Loucy (cell line): ENCODE measurements at regions not wholly inside any gene's neighbourhood (a gene's known extent, or its start where the extent isn't known, plus 50 kb on each side); places are given as distances from the start of the nearest gene placed in this dataset.

Experiments used
- H2AFZ ChIP-seq: fragments of 200-600 bp; sonication (generic); 2 replicates; pipeline ENCODE4 v1.6.0; 2016; ENCODE audit warnings: antibody characterized with exemption, mild to moderate bottlenecking, low read length, moderate library complexity
- H3F3A ChIP-seq: fragments of 200-600 bp; 2 replicates; pipeline ENCODE4 v1.6.0; 2016; ENCODE audit warnings: antibody characterized with exemption, low read depth, mild to moderate bottlenecking
- H3K27me3 ChIP-seq: fragments of 200-600 bp; sonication (generic); 2 replicates; pipeline ENCODE4 v1.6.1; 2014; ENCODE audit warnings: low read length, mild to moderate bottlenecking; ENCODE audit not compliant: insufficient read depth, poor library complexity, severe bottlenecking
- H3K36me3 ChIP-seq: fragments of 200-600 bp; sonication (generic); 2 replicates; pipeline ENCODE4 v1.6.1; 2016; ENCODE audit warnings: low read length; ENCODE audit not compliant: insufficient read depth
- H3K4me1 ChIP-seq: fragments of 200-600 bp; sonication (generic); 2 replicates; pipeline ENCODE4 v1.5.1; 2014; ENCODE audit warnings: low read length, mild to moderate bottlenecking; ENCODE audit not compliant: insufficient read depth, poor library complexity, severe bottlenecking
- H3K4me2 ChIP-seq: fragments of 200-600 bp; sonication (generic); 2 replicates; pipeline ENCODE4 v1.6.0; 2014; ENCODE audit warnings: antibody characterized with exemption, low read length, low read depth, mild to moderate bottlenecking; ENCODE audit not compliant: poor library complexity, severe bottlenecking
- H3K4me3 ChIP-seq: fragments of 200-600 bp; sonication (generic); 2 replicates; pipeline ENCODE4 v1.5.1; 2014; ENCODE audit warnings: low read length, mild to moderate bottlenecking, mixed read lengths; ENCODE audit not compliant: poor library complexity, severe bottlenecking
- H3K79me2 ChIP-seq: fragments of 200-600 bp; sonication (generic); 2 replicates; pipeline ENCODE4 v1.6.1; 2014; ENCODE audit warnings: low read length; ENCODE audit not compliant: insufficient read depth
- H3K9ac ChIP-seq: fragments of 200-600 bp; sonication (generic); 2 replicates; pipeline ENCODE4 v1.6.0; 2014; ENCODE audit warnings: mild to moderate bottlenecking, low read depth, low read length, moderate library complexity; ENCODE audit not compliant: poor library complexity, severe bottlenecking
- H3K9me2 ChIP-seq: fragments of 200-600 bp; sonication (generic); replicated peaks from 2 replicates; pipeline ENCODE4 v1.6.1; 2016; ENCODE audit warnings: low read depth, low read length, mixed read lengths
- H3K9me3 ChIP-seq: fragments of 200-600 bp; sonication (generic); 2 replicates; pipeline ENCODE4 v1.6.1; 2014; ENCODE audit warnings: mild to moderate bottlenecking, antibody characterized with exemption, low read length, low read depth; ENCODE audit not compliant: insufficient read depth
- H4K20me1 ChIP-seq: fragments of 200-600 bp; sonication (generic); 2 replicates; pipeline ENCODE4 v1.6.0; 2014; ENCODE audit warnings: antibody characterized with exemption, low read length, mild to moderate bottlenecking; ENCODE audit not compliant: insufficient read depth, poor library complexity, severe bottlenecking
- CTCF ChIP-seq: fragments of 200-600 bp; sonication (generic); conservative IDR thresholded peaks from 2 replicates; pipeline ENCODE4 v1.5.1; 2014; ENCODE audit warnings: mild to moderate bottlenecking, antibody characterized with exemption, low read length
- EZH2phosphoT487 ChIP-seq: fragments of 200-600 bp; IDR thresholded peaks from 2 replicates; pipeline ENCODE4 v1.6.1; 2018; ENCODE audit warnings: antibody characterized with exemption, mild to moderate bottlenecking, moderate library complexity, borderline replicate concordance

- Histone ChIP-seq H3K4me2 (no peak overlapping the region), H3K9me2 (no peaks in the 10 kb centered on the region), H3K4me1 (peaks cover 24% of the 10 kb centered on the region), H4K20me1 (no peaks in the 10 kb centered on the region), H3K36me3 (no peaks in the 10 kb centered on the region), H3F3A (peaks cover 4% of the 10 kb centered on the region; the same call in 1 of the 2 replicates), H3K79me2 (no peaks in the 10 kb centered on the region), H3K9ac (no peak overlapping the region), H3K4me3 (no peak overlapping the region), H2AFZ (no peak overlapping the region), H3K9me3 (no peaks in the 10 kb centered on the region), H3K27me3 (no peaks in the 10 kb centered on the region)
- no peak for TF ChIP-seq CTCF
- no peak for TF ChIP-seq EZH2phosphoT487
Measured at GRCh38 chr2:129367107-129367506, 612.4 kb upstream of the RAB6C start.

GRCh38 chr2:129369437-129369836, 610.0 kb upstream of the RAB6C start:
- Histone ChIP-seq H3K4me3 (peak overlapping the region; percentile 42), H3K9me3 (no peaks in the 10 kb centered on the region), H3K4me2 (peak overlapping the region; percentile 62), H3K4me1 (peaks cover 24% of the 10 kb centered on the region), H3K27me3 (no peaks in the 10 kb centered on the region), H3F3A (peaks cover 4% of the 10 kb centered on the region; the same call in 1 of the 2 replicates), H4K20me1 (no peaks in the 10 kb centered on the region), H2AFZ (no peak overlapping the region), H3K79me2 (no peaks in the 10 kb centered on the region), H3K36me3 (no peaks in the 10 kb centered on the region), H3K9ac (no peak overlapping the region), H3K9me2 (no peaks in the 10 kb centered on the region)
- no peak for TF ChIP-seq EZH2phosphoT487
- TF ChIP-seq CTCF: no peak

DNA sequence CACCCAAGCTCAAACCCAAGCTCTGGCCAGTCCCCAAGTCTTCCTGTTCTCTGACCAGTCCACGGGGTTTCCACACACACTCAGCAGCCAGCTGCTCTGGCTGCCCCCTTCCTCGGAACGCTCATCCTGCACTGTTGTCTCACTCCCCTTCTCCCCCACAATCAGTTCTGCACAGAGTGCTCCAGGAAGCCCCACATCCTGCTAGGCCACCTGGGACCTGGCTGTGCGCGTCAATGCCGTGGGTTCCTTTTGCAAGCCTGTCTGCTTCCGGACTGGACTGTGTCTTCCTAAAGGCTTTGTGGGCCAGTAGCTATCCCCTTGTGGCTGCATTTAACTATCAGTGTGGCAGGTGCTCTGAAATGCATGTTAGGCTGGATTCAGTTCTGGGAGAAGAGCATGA, 605.0 kb upstream of the RAB6C start:
- Histone ChIP-seq H3K9me3 (no peaks in the 10 kb centered on the region), H3K4me3 (no peak overlapping the region), H3K9me2 (no peaks in the 10 kb centered on the region), H3F3A (peaks cover 4% of the 10 kb centered on the region; the same call in 1 of the 2 replicates), H3K4me2 (no peak overlapping the region), H3K36me3 (no peaks in the 10 kb centered on the region), H3K27me3 (no peaks in the 10 kb centered on the region), H4K20me1 (no peaks in the 10 kb centered on the region), H3K4me1 (peaks cover 9% of the 10 kb centered on the region), H2AFZ (no peak overlapping the region), H3K79me2 (no peaks in the 10 kb centered on the region), H3K9ac (no peak overlapping the region)
- TF ChIP-seq CTCF (no peak), EZH2phosphoT487 (no peak)
